Neuronal stem cell (in vitro differentiated cells): ENCODE measurements at regions not wholly inside any gene's neighbourhood (a gene's known extent, or its start where the extent isn't known, plus 50 kb on each side); places are given as distances from the start of the nearest gene placed in this dataset.

Experiments used
- DNase-seq: peaks from one replicate; pipeline ENCODE4 v3.0.0-alpha.2; 2013; ENCODE audit warnings: low spot score
- H2AFZ ChIP-seq: one replicate; pipeline ENCODE4 v1.6.1; 2013; ENCODE audit warnings: mild to moderate bottlenecking, low read length, inconsistent platforms
- H2AK5ac ChIP-seq: 2 replicates; pipeline ENCODE4 v1.6.1; 2013; ENCODE audit warnings: low read depth, mild to moderate bottlenecking, inconsistent platforms, low read length, moderate library complexity, mixed read lengths
- H2BK120ac ChIP-seq: 2 replicates; pipeline ENCODE4 v1.6.1; 2013; ENCODE audit warnings: low read depth, mild to moderate bottlenecking, inconsistent platforms, low read length, moderate library complexity, mixed read lengths
- H2BK12ac ChIP-seq: one replicate; pipeline ENCODE4 v1.6.1; 2013; ENCODE audit warnings: low read length, inconsistent platforms
- H2BK15ac ChIP-seq: 2 replicates; pipeline ENCODE4 v1.6.1; 2013; ENCODE audit warnings: mild to moderate bottlenecking, low read length, inconsistent platforms, mixed read lengths
- H2BK5ac ChIP-seq: one replicate; pipeline ENCODE4 v1.6.1; 2013; ENCODE audit warnings: inconsistent platforms, mild to moderate bottlenecking, low read length, moderate library complexity
- H3K14ac ChIP-seq: one replicate; pipeline ENCODE4 v1.6.1; 2013; ENCODE audit warnings: low read length, inconsistent platforms
- H3K18ac ChIP-seq: 2 replicates; pipeline ENCODE4 v1.6.1; 2013; ENCODE audit warnings: low read length, inconsistent platforms
- H3K23ac ChIP-seq: 2 replicates; pipeline ENCODE4 v1.6.1; 2013; ENCODE audit warnings: low read depth, mild to moderate bottlenecking, mixed read lengths, low read length, inconsistent platforms; ENCODE audit not compliant: poor library complexity
- H3K27ac ChIP-seq: replicated peaks from 3 replicates; pipeline ENCODE4 v1.5.1; 2013; ENCODE audit warnings: low read length, inconsistent platforms
- H3K27me3 ChIP-seq, 3 experiments: 2 replicates each; pipeline ENCODE4 v1.6.1; 2013; ENCODE audit warnings: low read length in 3 of 3, mild to moderate bottlenecking in 2 of 3, inconsistent platforms in 1 of 3, low read depth in 1 of 3, mixed read lengths in 1 of 3, moderate library complexity in 1 of 3; ENCODE audit not compliant: control insufficient read depth in 3 of 3, insufficient read depth in 3 of 3
- H3K36me3 ChIP-seq, 2 donors: replicated peaks in 1 of 2; 2 replicates each; pipeline ENCODE4 v1.6.1; 2013; ENCODE audit warnings: low read length in 2 of 2; ENCODE audit not compliant: control insufficient read depth in 2 of 2, insufficient read depth in 2 of 2
- H3K4ac ChIP-seq: 2 replicates; pipeline ENCODE4 v1.6.1; 2013; ENCODE audit warnings: inconsistent platforms, mild to moderate bottlenecking, low read length, moderate library complexity
- H3K4me1 ChIP-seq, 2 donors: 1 replicate in 1 of 2; 2 replicates in 1 of 2; pipeline ENCODE4 v1.6.1; 2013; ENCODE audit warnings: low read length in 2 of 2, low read depth in 1 of 2; ENCODE audit not compliant: control insufficient read depth in 2 of 2, insufficient read depth in 1 of 2
- H3K4me2 ChIP-seq: one replicate; pipeline ENCODE4 v1.6.1; 2013; ENCODE audit warnings: mild to moderate bottlenecking, low read length, inconsistent platforms; ENCODE audit not compliant: insufficient read depth, poor library complexity, severe bottlenecking
- H3K4me3 ChIP-seq, 2 donors: 2 replicates each; pipeline ENCODE4 v1.5.1; 2013; ENCODE audit warnings: low read length in 2 of 2, mild to moderate bottlenecking in 2 of 2, inconsistent platforms in 1 of 2, moderate library complexity in 1 of 2
- H3K79me1 ChIP-seq: one replicate; pipeline ENCODE4 v1.6.1; 2013; ENCODE audit warnings: low read depth, mild to moderate bottlenecking, inconsistent platforms, low read length, moderate library complexity
- H3K9ac ChIP-seq: one replicate; pipeline ENCODE4 v1.6.1; 2013; ENCODE audit warnings: mild to moderate bottlenecking, low read depth, low read length, inconsistent platforms; ENCODE audit not compliant: poor library complexity
- H3K9me3 ChIP-seq, 2 donors: replicated peaks in 1 of 2; 2 replicates each; pipeline versions ENCODE3 to v1.6.1; 2013; ENCODE audit warnings: low read length in 2 of 2, mild to moderate bottlenecking in 2 of 2, inconsistent platforms in 1 of 2, low read depth in 1 of 2, mixed read lengths in 1 of 2, moderate library complexity in 1 of 2; ENCODE audit not compliant: control insufficient read depth in 2 of 2, insufficient read depth in 1 of 2
- H4K8ac ChIP-seq: one replicate; pipeline ENCODE4 v1.6.1; 2013; ENCODE audit warnings: low read depth, mild to moderate bottlenecking, inconsistent platforms, low read length, moderate library complexity
- H4K91ac ChIP-seq: one replicate; pipeline ENCODE4 v1.6.1; 2013; ENCODE audit warnings: low read length, low read depth, mild to moderate bottlenecking, inconsistent platforms; ENCODE audit not compliant: poor library complexity
- WGBS, 2 donors: extraction: QIAGEN DNeasy Blood & Tissue Kit; methylation state at CpG; one replicate each; pipeline ENCODE4 v1.1.7; 2013; ENCODE audit warnings: missing lambda C conversion rate in 2 of 2, mixed read lengths in 1 of 2; ENCODE audit not compliant: insufficient read length in 2 of 2, insufficient replicate concordance in 1 of 2; ENCODE audit errors: extremely low coverage in 2 of 2; 5-methylcytosine and 5-hydroxymethylcytosine counted together

GRCh38 chr3:187833799-187834578 lies 88.7 kb upstream of the BCL6 start:
- Histone ChIP-seq H2AK5ac (no peak overlapping the region), H2BK15ac (no peak overlapping the region), H3K18ac (no peak overlapping the region), H3K23ac (no peak overlapping the region), H3K79me1 (no peaks in the 10 kb centered on the region), H4K91ac (no peak overlapping the region), H2BK120ac (no peak overlapping the region), H3K9ac (no peak overlapping the region), H3K27me3 (no peaks in the 10 kb centered on the region), H3K4me3 (no peak overlapping the region), H3K36me3 (no peaks in the 10 kb centered on the region), H2AFZ (no peak overlapping the region), H3K27ac (no peak overlapping the region), H2BK5ac (no peak overlapping the region), H3K9me3 (no peaks in the 10 kb centered on the region), H3K4me2 (no peak overlapping the region), H2BK12ac (no peak overlapping the region), H4K8ac (no peak overlapping the region), H3K4ac (no peak overlapping the region), H3K4me1 (peaks cover 0 to 13% of the 10 kb centered on the region in 2 donors), H3K14ac (no peak overlapping the region)
- DNase-seq: no peak
- WGBS, 2 donors: no CpG with 5 or more reads among the region's 9 CpGs

- Histone ChIP-seq H3K9ac (no peak overlapping the region), H2BK5ac (no peak overlapping the region), H2BK120ac (no peak overlapping the region), H3K4ac (no peak overlapping the region), H3K27me3 (no peaks in the 10 kb centered on the region), H2AFZ (no peak overlapping the region), H3K4me1 (peaks cover 0 to 14% of the 10 kb centered on the region in 2 donors), H2AK5ac (no peak overlapping the region), H2BK15ac (no peak overlapping the region), H3K4me3 (no peak overlapping the region), H4K8ac (no peak overlapping the region), H3K9me3 (no peaks in the 10 kb centered on the region), H3K14ac (no peak overlapping the region), H3K18ac (no peak overlapping the region), H3K79me1 (no peaks in the 10 kb centered on the region), H3K27ac (peak overlapping the region; percentile 1), H3K4me2 (no peak overlapping the region), H3K23ac (no peak overlapping the region), H2BK12ac (no peak overlapping the region), H3K36me3 (no peaks in the 10 kb centered on the region), H4K91ac (no peak overlapping the region)
- no CpG with 5 or more reads among the region's 8 CpGs for WGBS, 2 donors
- no peak for DNase-seq
These were observed 91.8 kb upstream of the BCL6 start for GRCh38 chr3:187836823-187837770.

- no peak overlapping the region for H3K9ac ChIP-seq
- H3K18ac ChIP-seq: no peak overlapping the region
- H3K4me1 ChIP-seq: peaks cover 0 to 14% of the 10 kb centered on the region in 2 donors
- H2BK5ac ChIP-seq: no peak overlapping the region
- WGBS, 2 donors: no CpG with 5 or more reads among the region's 5 CpGs
- DNase-seq: no peak
- no peak overlapping the region for H3K27ac ChIP-seq
- H2AK5ac ChIP-seq: no peak overlapping the region
- no peak overlapping the region for H4K91ac ChIP-seq
- H3K4me3 ChIP-seq: no peak overlapping the region
- no peak overlapping the region for H2BK120ac ChIP-seq
- H3K14ac ChIP-seq: no peak overlapping the region
- no peak overlapping the region for H2AFZ ChIP-seq
- H3K36me3 ChIP-seq: no peaks in the 10 kb centered on the region
- H4K8ac ChIP-seq: no peak overlapping the region
- no peak overlapping the region for H2BK12ac ChIP-seq
- H3K27me3 ChIP-seq: no peaks in the 10 kb centered on the region
- H3K9me3 ChIP-seq: no peaks in the 10 kb centered on the region
- H3K4ac ChIP-seq: no peak overlapping the region
- no peak overlapping the region for H3K23ac ChIP-seq
- H3K79me1 ChIP-seq: no peaks in the 10 kb centered on the region
- H2BK15ac ChIP-seq: no peak overlapping the region
- H3K4me2 ChIP-seq: no peak overlapping the region
These were observed 92.8 kb upstream of the BCL6 start for GRCh38 chr3:187838016-187838540.

GRCh38 chr3:187839422-187839821 lies 94.2 kb upstream of the BCL6 start:
- Histone ChIP-seq H3K18ac (no peak overlapping the region), H3K4ac (no peak overlapping the region), H3K9ac (no peak overlapping the region), H2BK12ac (no peak overlapping the region), H3K4me2 (no peak overlapping the region), H3K23ac (no peak overlapping the region), H3K4me1 (peaks cover 0 to 17% of the 10 kb centered on the region in 2 donors), H3K27me3 (peaks cover 0 to 2% (median 0%) of the 10 kb centered on the region in 3 experiments), H2BK120ac (no peak overlapping the region), H3K9me3 (no peaks in the 10 kb centered on the region), H3K27ac (no peak overlapping the region), H4K91ac (no peak overlapping the region), H3K79me1 (no peaks in the 10 kb centered on the region), H4K8ac (no peak overlapping the region), H3K14ac (no peak overlapping the region), H2AK5ac (no peak overlapping the region), H2AFZ (no peak overlapping the region), H3K4me3 (no peak overlapping the region), H2BK15ac (no peak overlapping the region), H2BK5ac (no peak overlapping the region), H3K36me3 (no peaks in the 10 kb centered on the region)
- DNase-seq: no peak
- no CpG with 5 or more reads among the region's 5 CpGs for WGBS, 2 donors
